ENCODE measurements at regions not wholly inside any gene's neighbourhood (a gene's known extent, or its start where the extent isn't known, plus 50 kb on each side); places are given as distances from the start of the nearest gene placed in this dataset.

DNA sequence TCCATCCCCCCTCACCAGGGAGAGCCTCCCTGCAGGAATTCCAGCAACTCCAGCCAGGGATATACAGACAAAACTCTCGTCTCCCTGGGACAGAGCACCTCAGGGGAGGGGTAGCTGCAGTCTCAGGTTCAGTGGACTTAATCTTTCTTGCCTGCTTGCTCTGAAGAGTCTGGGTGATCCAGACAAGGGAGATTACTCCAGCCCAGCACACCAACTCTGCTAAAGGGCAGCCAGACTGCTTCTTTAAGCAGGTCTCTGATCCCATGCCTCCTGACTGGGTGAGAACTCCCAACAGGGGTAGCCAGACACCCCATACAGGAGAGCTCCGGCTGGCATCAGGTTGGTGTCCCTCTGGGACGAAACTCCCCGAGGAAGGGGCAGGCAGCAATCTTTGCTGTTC lies 888.7 kb downstream of the RAB28 start:
- DNase-seq (ENCODE audit: insufficient read length, low spot score) (no peak), FAIRE-seq (no peak)
- TF ChIP-seq, protein P1, sequence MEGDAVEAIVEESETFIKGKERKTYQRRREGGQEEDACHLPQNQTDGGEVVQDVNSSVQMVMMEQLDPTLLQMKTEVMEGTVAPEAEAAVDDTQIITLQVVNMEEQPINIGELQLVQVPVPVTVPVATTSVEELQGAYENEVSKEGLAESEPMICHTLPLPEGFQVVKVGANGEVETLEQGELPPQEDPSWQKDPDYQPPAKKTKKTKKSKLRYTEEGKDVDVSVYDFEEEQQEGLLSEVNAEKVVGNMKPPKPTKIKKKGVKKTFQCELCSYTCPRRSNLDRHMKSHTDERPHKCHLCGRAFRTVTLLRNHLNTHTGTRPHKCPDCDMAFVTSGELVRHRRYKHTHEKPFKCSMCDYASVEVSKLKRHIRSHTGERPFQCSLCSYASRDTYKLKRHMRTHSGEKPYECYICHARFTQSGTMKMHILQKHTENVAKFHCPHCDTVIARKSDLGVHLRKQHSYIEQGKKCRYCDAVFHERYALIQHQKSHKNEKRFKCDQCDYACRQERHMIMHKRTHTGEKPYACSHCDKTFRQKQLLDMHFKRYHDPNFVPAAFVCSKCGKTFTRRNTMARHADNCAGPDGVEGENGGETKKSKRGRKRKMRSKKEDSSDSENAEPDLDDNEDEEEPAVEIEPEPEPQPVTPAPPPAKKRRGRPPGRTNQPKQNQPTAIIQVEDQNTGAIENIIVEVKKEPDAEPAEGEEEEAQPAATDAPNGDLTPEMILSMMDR (IDR thresholded peaks at IDR 0.05; ENCODE audit: insufficient read depth, missing control alignments): no peak

DNA sequence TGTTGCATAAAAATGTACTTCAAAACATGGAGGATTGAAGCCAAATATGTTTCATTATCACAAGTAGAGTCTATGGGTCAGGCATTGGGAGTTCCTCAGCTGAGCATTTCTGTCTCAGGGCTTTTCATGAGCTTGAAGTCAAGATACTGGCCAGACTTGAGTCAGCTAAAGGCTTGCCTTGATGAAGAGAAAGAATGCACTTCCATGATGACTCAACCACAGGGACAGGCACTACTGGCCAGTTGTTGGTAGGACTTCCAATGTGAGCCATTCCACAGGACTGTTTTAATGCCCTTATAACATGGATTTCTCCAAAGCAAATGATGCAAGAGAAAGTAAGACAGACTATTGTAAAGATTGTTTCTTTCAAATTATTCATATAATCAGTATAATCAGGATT lies 895.6 kb downstream of the RAB28 start:
- no peak for DNase-seq (ENCODE audit: insufficient read length, low spot score)
- TF ChIP-seq, protein P1 (IDR thresholded peaks at IDR 0.05; ENCODE audit: insufficient read depth, missing control alignments): no peak
- FAIRE-seq: no peak

DNA sequence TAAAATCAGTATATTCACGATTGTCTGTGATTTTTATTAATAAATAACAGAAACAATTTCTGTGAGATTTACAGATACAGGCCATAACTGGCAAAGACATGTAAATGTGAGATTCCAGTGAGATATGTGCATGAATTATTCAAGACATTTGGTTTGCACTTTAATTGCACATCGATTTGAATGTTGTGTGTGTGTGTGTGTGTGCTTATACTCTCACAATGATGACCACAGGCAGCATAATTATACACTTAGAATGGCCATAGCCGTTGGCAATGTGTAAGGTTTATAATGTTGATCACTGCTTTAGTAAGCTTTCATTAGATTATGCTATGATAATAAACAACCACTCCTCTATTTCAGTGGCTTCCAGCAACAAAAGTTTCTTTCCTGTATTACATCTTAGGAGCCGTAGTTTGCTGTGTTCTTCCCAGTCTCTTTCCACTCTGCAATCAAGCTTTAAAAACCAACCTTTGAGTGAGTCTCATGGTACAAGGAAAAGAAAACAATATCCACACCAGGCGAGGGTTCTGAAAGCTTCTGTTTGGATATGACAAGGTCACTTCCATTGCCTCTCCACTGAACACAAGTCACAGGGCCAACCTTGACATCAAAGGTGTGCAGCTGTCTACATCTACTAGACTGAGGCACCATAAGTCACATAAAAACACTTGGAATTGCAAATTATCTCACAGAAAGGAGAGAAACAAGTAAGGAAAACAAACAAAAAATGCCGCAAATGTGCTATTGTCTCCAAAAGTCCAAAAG lies 897.7 kb downstream of the RAB28 start:
- FAIRE-seq (no peak), DNase-seq (ENCODE audit: insufficient read length, low spot score) (no peak)
- TF ChIP-seq, protein P1 (IDR thresholded peaks at IDR 0.05; ENCODE audit: insufficient read depth, missing control alignments): no peak

DNA sequence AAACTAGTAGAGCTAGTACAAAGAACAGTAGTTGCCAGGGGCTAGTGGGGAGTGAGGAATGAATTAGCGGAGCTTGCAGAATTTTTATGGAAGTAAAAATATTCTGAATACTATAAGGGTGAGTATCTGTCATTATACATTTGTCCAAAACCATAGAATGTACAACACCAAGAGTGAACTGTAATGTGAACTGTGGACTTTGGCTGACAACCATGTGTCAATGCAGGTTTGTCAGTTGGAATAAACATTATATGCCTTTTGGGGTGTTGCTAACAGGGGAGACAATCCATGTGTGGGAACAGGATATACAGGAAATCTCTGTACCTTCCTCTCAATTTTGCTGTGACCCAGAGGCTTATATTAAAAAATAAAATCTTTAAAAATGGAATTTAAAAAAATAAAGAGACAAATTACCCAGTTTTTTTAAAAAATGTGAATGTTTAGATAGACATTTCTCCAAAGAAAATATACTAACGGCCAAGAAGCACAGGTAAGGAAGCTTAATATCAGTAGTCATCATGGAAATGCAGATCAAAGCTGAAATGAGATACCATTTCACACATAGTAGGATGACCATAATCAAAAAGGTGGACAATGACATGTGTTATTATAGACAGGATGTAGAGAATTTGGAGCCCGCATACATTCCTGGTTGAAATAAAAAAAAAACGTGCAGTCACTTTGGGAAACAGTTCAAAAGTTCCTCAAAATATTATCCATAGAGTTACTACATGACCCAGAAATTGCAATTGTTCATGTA lies 899.8 kb downstream of the RAB28 start:
- TF ChIP-seq, protein P1 (IDR thresholded peaks at IDR 0.05; ENCODE audit: insufficient read depth, missing control alignments): no peak
- DNase-seq (ENCODE audit: insufficient read length, low spot score) (no peak), FAIRE-seq (no peak)

DNA sequence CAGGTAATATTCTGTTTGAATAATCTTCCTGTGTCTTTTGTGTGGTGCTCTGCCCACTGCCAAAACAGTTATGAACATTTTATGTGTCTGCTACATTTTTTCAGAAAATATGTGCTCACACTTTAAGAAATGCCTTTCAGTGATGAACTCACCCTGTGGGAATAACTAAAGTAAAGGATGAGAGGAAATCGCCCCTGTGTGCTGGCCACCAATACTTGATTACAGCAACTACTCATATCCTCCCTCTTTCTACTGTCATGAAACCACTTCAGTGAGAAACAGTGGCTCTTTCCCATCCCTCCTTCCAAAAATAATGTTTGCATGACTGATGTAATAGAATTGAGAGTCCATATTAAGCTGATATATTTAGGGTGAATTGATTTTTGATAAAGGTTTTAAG lies 900.9 kb downstream of the RAB28 start:
- DNase-seq (ENCODE audit: insufficient read length, low spot score) (no peak), FAIRE-seq (no peak)
- TF ChIP-seq, protein P1 (IDR thresholded peaks at IDR 0.05; ENCODE audit: insufficient read depth, missing control alignments): no peak

DNA sequence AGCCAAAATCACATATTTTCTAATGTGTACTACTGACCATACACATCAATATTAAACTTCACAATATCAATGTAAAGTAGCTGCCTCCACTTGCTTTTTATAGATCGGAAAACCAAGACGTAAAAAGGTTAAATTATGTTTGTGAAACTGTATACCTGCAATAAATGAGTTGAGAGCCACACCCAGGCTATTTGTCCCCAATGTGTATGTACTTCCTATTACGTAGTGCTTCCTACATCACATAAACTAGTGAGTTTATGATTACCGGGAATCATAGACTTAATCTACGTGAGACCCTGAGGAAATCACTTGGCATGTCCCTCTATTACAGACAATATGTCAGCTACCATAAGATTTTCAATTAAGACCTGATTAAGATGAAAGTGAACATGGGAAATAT lies 903.4 kb downstream of the RAB28 start:
- DNase-seq (ENCODE audit: insufficient read length, low spot score) (no peak), FAIRE-seq (no peak)
- TF ChIP-seq, protein P1 (IDR thresholded peaks at IDR 0.05; ENCODE audit: insufficient read depth, missing control alignments): no peak

DNA sequence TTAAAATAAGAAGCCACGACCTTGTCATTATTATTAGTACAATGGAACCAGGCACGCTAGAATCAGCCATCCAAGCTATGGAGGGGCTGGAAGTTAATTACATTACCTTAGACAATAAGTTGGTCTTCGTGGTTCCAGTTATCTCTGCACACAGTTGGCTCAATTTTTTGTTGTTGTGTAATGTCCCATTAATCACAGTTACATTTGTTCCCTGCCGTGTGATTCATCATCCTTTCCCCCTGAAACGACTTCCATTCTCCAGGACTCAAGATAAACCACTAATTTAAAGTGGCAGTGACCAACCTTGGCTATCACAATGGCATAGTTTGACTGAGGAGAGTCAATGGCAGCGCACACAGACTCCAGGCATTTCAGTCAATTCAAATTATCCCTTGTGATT lies 905.0 kb downstream of the RAB28 start:
- DNase-seq (ENCODE audit: insufficient read length, low spot score) (no peak), FAIRE-seq (no peak)
- TF ChIP-seq, protein P1 (IDR thresholded peaks at IDR 0.05; ENCODE audit: insufficient read depth, missing control alignments): no peak

Data from D721Med (cell line).